ENCODE measurements at regions not wholly inside any gene's neighbourhood (a gene's known extent, or its start where the extent isn't known, plus 50 kb on each side); places are given as distances from the start of the nearest gene placed in this dataset.

DNA sequence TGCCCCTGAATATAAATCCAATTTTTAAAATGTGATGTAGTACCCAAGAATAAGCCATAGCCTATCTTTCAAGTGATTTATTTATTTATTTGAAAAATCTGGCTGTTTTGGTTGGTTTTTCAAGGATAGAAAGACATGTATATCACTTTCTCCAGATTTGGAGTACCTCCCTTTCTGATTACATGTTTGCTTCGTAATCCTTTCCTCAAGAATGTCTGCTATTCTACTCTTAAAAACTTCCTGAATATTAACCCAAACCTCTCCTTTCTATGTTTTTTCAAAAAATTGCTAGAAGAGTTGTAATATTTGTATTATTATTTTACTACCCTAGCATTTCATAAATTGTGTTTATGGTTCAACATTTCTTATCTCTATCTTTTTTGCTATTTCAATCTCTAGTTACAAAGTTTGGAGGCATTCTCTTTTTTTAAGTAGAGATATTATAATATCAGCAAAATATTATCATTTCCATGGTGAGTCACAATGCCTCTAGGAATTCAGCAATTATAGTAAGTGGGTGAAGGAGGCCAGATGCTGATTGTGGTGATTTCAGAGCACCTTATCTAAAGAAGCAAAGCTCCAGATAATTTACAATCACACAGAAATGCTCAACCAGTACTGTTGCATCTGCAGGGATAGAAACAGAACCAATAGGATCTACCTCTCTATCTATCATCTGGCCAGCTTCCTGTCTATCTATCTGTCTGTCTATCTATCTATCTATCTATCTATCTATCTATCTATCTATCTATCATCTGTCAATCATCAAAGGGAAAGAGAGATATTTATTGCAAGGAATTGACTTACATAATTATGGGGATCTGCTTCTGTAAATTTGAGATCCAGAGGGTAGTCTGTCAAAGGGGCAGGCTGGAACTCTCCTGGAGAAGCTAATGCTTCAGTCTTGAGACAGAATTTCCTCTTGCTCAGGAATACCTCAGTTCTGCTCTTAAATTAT, 412.5 kb upstream of the SEMA3C start:
- no peaks in the 10 kb centered on the region for H3K4me1 Mint-ChIP-seq (ENCODE audit: unreplicated experiment)
- no peak for DNase-seq (ENCODE audit: extremely low spot score, unreplicated experiment)
- H3K27me3 Mint-ChIP-seq = no peaks in the 10 kb centered on the region
- no peaks in the 10 kb centered on the region for H3K36me3 Mint-ChIP-seq
- H3K9me3 Mint-ChIP-seq = peaks cover 3% of the 10 kb centered on the region
- TF ChIP-seq, protein P1, sequence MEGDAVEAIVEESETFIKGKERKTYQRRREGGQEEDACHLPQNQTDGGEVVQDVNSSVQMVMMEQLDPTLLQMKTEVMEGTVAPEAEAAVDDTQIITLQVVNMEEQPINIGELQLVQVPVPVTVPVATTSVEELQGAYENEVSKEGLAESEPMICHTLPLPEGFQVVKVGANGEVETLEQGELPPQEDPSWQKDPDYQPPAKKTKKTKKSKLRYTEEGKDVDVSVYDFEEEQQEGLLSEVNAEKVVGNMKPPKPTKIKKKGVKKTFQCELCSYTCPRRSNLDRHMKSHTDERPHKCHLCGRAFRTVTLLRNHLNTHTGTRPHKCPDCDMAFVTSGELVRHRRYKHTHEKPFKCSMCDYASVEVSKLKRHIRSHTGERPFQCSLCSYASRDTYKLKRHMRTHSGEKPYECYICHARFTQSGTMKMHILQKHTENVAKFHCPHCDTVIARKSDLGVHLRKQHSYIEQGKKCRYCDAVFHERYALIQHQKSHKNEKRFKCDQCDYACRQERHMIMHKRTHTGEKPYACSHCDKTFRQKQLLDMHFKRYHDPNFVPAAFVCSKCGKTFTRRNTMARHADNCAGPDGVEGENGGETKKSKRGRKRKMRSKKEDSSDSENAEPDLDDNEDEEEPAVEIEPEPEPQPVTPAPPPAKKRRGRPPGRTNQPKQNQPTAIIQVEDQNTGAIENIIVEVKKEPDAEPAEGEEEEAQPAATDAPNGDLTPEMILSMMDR (conservative IDR thresholded peaks at IDR 0.05) = no peak
- no peak overlapping the region for H3K27ac Mint-ChIP-seq
- H3K4me3 Mint-ChIP-seq = no peak overlapping the region

DNA sequence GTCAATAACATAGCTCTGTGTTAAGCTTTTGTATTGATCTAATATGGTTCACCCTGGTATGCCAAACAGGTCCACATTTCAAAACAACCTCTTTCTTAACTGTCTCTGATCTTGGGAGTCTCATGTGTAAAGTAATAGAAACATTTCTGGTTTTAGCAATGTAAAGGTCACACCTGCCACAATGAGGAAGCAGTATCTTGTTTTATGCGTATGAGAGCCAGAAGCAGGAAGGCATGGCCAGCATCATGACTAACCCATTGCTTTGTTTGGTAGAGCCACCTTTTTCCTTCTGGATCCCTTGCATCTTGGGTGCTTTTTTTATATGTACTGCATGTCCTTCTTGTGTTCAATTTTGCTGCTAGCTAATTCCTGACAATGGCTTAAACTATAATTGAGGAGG, 411.3 kb upstream of the SEMA3C start:
- H3K27me3 Mint-ChIP-seq = no peaks in the 10 kb centered on the region
- TF ChIP-seq, protein P1 (conservative IDR thresholded peaks at IDR 0.05) = no peak
- peaks cover 3% of the 10 kb centered on the region for H3K9me3 Mint-ChIP-seq
- no peaks in the 10 kb centered on the region for H3K36me3 Mint-ChIP-seq
- no peaks in the 10 kb centered on the region for H3K4me1 Mint-ChIP-seq (ENCODE audit: unreplicated experiment)
- no peak overlapping the region for H3K4me3 Mint-ChIP-seq
- no peak for DNase-seq (ENCODE audit: extremely low spot score, unreplicated experiment)
- no peak overlapping the region for H3K27ac Mint-ChIP-seq

DNA sequence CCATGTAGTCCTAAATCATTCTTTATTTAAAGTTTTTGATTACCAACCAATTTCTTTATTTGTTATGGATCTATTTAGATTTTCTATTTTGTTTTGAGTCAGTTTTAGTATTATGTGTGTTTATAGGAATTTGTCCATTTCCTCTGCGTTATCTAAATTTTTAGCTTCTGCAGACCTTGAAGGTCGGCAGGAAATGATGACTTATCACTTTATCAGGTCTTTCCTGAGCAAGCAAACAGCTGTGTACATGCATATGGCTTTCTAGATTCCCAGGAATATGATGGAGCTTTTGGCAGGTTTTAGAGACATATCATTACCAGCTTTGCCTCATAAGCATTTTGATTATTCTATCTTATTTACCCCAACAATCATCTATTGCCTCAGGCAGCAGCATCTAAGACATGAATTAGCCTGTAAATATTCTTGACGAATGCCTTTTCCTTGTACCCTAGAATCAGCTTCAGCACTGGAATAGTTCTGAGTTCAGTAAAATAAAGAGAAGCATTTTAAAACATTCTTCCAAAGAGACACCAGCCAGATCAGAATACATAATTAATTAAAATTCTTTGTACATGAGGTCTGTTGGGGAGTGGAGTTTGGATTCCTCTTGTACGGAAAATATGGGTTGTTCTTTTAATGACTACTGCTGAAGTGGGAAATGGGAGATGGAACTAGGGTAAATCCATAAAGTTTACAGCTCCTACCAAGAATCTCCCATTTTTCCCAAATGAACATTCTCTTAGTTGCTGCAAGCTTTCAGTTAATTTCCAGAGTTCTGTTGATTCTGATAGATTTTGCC, 408.8 kb upstream of the SEMA3C start:
- no peaks in the 10 kb centered on the region for H3K36me3 Mint-ChIP-seq
- no peaks in the 10 kb centered on the region for H3K4me1 Mint-ChIP-seq (ENCODE audit: unreplicated experiment)
- no peaks in the 10 kb centered on the region for H3K27me3 Mint-ChIP-seq
- H3K9me3 Mint-ChIP-seq = peaks cover 3% of the 10 kb centered on the region
- H3K27ac Mint-ChIP-seq = no peak overlapping the region
- no peak for DNase-seq (ENCODE audit: extremely low spot score, unreplicated experiment)
- H3K4me3 Mint-ChIP-seq = no peak overlapping the region
- TF ChIP-seq, protein P1 (conservative IDR thresholded peaks at IDR 0.05) = no peak

DNA sequence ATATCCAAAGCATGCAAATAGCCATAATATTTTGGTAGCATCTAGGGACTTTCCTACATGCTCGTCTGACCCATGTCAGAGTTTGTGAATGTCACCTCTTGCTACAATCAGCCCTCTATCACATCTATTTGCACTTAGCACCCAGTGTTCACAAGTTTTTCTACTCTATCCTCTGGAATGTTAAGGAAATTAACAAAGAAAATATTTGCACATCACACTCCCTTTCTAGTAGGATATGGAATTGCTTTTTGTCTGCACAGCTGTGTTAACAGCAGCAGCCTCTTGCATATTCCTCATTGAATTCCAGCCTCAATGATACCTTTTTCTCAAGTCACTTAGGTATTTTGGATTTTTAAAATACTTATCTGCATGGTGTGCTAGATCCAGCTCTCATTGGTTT, 403.1 kb upstream of the SEMA3C start:
- TF ChIP-seq, protein P1 (conservative IDR thresholded peaks at IDR 0.05) = no peak
- Mint-ChIP-seq H3K36me3 (no peaks in the 10 kb centered on the region), H3K27ac (no peak overlapping the region), H3K4me1 (ENCODE audit: unreplicated experiment) (no peaks in the 10 kb centered on the region), H3K9me3 (no peaks in the 10 kb centered on the region), H3K4me3 (no peak overlapping the region), H3K27me3 (no peaks in the 10 kb centered on the region)
- no peak for DNase-seq (ENCODE audit: extremely low spot score, unreplicated experiment)

DNA sequence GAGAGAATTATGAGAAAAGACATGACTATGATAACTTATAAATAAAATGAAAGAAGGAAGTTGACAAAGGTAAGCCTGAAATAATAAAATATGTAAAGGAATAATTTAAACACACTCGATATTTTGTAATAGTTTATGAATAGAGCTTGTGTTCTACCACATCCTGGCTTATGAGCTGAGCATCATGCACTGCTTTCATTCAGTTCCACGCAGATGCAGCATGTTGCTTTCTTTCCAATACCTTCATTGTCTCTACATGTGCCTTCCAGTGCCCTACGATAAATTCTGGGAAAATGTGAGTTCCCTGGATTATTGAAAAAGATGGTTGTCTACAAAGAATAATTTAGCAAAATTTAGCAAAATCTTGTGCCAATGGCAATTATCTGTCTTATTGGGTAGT, 398.9 kb upstream of the SEMA3C start:
- DNase-seq (ENCODE audit: extremely low spot score, unreplicated experiment) = no peak
- H3K4me3 Mint-ChIP-seq = no peak overlapping the region
- no peaks in the 10 kb centered on the region for H3K4me1 Mint-ChIP-seq (ENCODE audit: unreplicated experiment)
- no peak overlapping the region for H3K27ac Mint-ChIP-seq
- TF ChIP-seq, protein P1 (conservative IDR thresholded peaks at IDR 0.05) = no peak
- H3K9me3 Mint-ChIP-seq = no peaks in the 10 kb centered on the region
- no peaks in the 10 kb centered on the region for H3K36me3 Mint-ChIP-seq
- H3K27me3 Mint-ChIP-seq = no peaks in the 10 kb centered on the region

Measured in type B pancreatic cell (in vitro differentiated cells).